T1000 (cell line): ENCODE measurements at regions not wholly inside any gene's neighbourhood (a gene's known extent, or its start where the extent isn't known, plus 50 kb on each side); places are given as distances from the start of the nearest gene placed in this dataset.
"Not testable (repeated sequence)": the region's sequence is repeated elsewhere in the genome, so short reads cannot be mapped to it uniquely, and the experiment has no call there.

Experiments used
- DNase-seq: peaks from one replicate; lab custom pipeline; 2025; ENCODE audit warnings: mixed read lengths; lab: John Stamatoyannopoulos, UW

- no peak for DNase-seq
Observed at GRCh38 chr3:191518861-191519260, 57.9 kb downstream of the PYDC2 start.

GRCh38 chr3:191521055-191521454, 60.1 kb downstream of the PYDC2 start:
- no peak for DNase-seq

- no peak for DNase-seq
Observed at GRCh38 chr3:191523148-191523547, 62.2 kb downstream of the PYDC2 start.

GRCh38 chr3:191528589-191528988, 67.6 kb downstream of the PYDC2 start:
- no peak for DNase-seq

- DNase-seq, result no peak
Observed at GRCh38 chr3:191529992-191530391, 69.0 kb downstream of the PYDC2 start.

GRCh38 chr3:191531434-191531972, 70.5 kb downstream of the PYDC2 start:
- no peak for DNase-seq

- no peak for DNase-seq
Observed at GRCh38 chr3:191543018-191543417, 82.1 kb downstream of the PYDC2 start.

GRCh38 chr3:191543897-191544296, 82.9 kb downstream of the PYDC2 start:
- DNase-seq, result no peak

- DNase-seq, result no peak
Observed at GRCh38 chr3:191549357-191549756, 88.4 kb downstream of the PYDC2 start.

GRCh38 chr3:191555037-191555436, 94.1 kb downstream of the PYDC2 start:
- no peak for DNase-seq

- DNase-seq, result no peak
Observed at GRCh38 chr3:191557322-191557721, 96.4 kb downstream of the PYDC2 start.

GRCh38 chr3:191563722-191564121, 102.8 kb downstream of the PYDC2 start:
- no peak for DNase-seq

GRCh38 chr3:191566469-191566868, 105.5 kb downstream of the PYDC2 start:
- DNase-seq, result no peak

GRCh38 chr3:191568206-191568605, 107.2 kb downstream of the PYDC2 start:
- DNase-seq, result no peak

GRCh38 chr3:191592105-191592504, 131.1 kb downstream of the PYDC2 start:
- DNase-seq, result no peak

GRCh38 chr3:191593486-191593885, 132.5 kb downstream of the PYDC2 start:
- DNase-seq, result no peak

- DNase-seq, result not testable (repeated sequence)
Observed at GRCh38 chr3:191615511-191615910, 154.5 kb downstream of the PYDC2 start.

GRCh38 chr3:191624299-191624698, 163.3 kb downstream of the PYDC2 start:
- no peak for DNase-seq

GRCh38 chr3:191627064-191627463, 166.1 kb downstream of the PYDC2 start:
- no peak for DNase-seq

GRCh38 chr3:191628571-191628970, 167.6 kb downstream of the PYDC2 start:
- DNase-seq, result no peak

- no peak for DNase-seq
Observed at GRCh38 chr3:191631496-191631895, 170.5 kb downstream of the PYDC2 start.

GRCh38 chr3:191634902-191635301, 173.9 kb downstream of the PYDC2 start:
- DNase-seq, result no peak

- DNase-seq, result no peak
Observed at GRCh38 chr3:191637611-191638010, 176.6 kb downstream of the PYDC2 start.

GRCh38 chr3:191641789-191642188, 180.8 kb downstream of the PYDC2 start:
- DNase-seq, result no peak

GRCh38 chr3:191644291-191644690, 183.3 kb downstream of the PYDC2 start:
- DNase-seq, result no peak
